GM12865 (cell line): ENCODE measurements at regions not wholly inside any gene's neighbourhood (a gene's known extent, or its start where the extent isn't known, plus 50 kb on each side); places are given as distances from the start of the nearest gene placed in this dataset.

Experiments used
- DNase-seq: peaks from one replicate; pipeline ENCODE4 v3.0.0; 2010; ENCODE audit warnings: low read depth
- H3K4me3 ChIP-seq: 2 replicates; pipeline ENCODE4 v1.5.1; 2011; ENCODE audit warnings: mild to moderate bottlenecking, low read depth, low read length, control low read depth
- TF ChIP-seq, protein P1 (sequence below): IDR thresholded peaks from 2 replicates; pipeline ENCODE4 v1.5.1; 2011; ENCODE audit warnings: low read length, control low read depth, low read depth, inconsistent platforms; ENCODE audit not compliant: insufficient read depth; ENCODE audit errors: missing control alignments

DNA sequence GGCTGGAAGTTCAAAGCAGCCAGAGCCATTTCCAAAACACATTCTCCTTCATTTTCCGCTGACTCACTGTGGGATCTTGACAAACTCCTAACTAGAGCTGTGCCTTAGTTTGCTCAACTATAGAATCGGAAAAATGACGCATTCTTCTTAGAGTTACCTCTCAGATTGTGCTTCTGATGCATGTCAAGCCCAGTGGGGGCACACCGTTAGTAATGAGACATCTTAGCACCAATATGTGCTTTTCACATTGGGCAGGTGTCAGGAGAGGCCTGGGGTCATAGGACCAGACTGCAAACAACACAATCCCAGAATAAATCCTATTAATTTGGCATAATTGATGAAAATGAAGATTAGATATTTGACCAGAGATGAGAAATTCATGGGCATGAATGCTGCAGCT lies 71.3 kb upstream of the UBE3A start:
- TF ChIP-seq, protein P1, sequence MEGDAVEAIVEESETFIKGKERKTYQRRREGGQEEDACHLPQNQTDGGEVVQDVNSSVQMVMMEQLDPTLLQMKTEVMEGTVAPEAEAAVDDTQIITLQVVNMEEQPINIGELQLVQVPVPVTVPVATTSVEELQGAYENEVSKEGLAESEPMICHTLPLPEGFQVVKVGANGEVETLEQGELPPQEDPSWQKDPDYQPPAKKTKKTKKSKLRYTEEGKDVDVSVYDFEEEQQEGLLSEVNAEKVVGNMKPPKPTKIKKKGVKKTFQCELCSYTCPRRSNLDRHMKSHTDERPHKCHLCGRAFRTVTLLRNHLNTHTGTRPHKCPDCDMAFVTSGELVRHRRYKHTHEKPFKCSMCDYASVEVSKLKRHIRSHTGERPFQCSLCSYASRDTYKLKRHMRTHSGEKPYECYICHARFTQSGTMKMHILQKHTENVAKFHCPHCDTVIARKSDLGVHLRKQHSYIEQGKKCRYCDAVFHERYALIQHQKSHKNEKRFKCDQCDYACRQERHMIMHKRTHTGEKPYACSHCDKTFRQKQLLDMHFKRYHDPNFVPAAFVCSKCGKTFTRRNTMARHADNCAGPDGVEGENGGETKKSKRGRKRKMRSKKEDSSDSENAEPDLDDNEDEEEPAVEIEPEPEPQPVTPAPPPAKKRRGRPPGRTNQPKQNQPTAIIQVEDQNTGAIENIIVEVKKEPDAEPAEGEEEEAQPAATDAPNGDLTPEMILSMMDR: no peak
- DNase-seq: no peak

DNA sequence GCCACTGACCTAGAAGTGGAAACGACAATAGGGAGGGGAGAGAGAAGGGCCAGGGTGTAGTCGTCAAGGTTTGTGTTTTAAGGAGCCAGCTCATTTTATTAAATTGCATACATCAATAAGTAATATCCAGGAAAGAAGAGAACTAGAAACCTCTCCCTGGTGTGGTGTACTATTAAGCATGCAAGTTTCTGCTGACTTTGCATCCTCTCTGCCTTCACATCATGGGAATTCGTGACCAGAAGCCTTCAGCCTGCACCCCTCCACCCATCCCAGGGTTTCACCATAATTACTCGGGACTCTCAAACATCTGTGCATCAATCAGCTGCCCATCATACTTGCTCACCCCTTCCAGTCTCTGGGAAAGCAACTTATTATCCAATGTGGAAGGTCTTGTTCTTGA lies 70.9 kb upstream of the UBE3A start:
- TF ChIP-seq, protein P1: no peak
- no peak overlapping the region for H3K4me3 ChIP-seq
- no peak for DNase-seq

More for the DNA sequence above, 71.3 kb upstream of the UBE3A start:
- no peak overlapping the region for H3K4me3 ChIP-seq

DNA sequence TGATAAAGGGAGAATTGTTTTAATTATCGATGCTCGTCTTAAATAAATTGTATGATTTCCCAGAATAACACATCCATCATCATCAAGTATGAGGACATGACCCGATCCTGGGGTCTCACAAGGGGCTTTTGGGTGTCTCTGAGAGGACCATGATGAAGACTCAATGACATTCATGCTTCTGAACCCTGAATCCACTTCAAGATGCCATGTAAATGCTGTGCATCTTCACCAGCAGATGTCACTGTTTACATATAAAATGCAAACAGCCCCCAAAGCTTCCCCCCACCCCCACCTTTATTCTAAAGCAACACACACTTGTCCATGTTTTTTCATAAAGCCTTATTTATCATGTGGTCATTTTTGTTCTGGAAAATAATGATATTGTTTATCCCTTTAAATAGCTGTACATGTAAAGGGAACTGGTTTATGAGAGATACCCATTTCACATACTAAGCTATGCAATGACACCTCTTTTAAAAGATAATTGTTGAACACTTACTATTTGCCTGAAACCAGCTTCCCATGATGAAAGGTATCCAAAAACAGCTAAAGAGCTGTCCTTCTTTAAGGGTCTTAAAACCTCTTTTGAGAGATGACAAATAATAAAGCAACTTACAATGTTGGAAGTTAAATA lies 69.7 kb upstream of the UBE3A start:
- H3K4me3 ChIP-seq: no peak overlapping the region
- TF ChIP-seq, protein P1: peak; percentile 42
- DNase-seq: peak; percentile 12

GRCh38 chr15:25504307-25504706 lies 65.5 kb upstream of the UBE3A start:
- no peak for DNase-seq
- no peak overlapping the region for H3K4me3 ChIP-seq

GRCh38 chr15:25501828-25502446 lies 63.1 kb upstream of the UBE3A start:
- peak; percentile 13 for DNase-seq
- H3K4me3 ChIP-seq: no peak overlapping the region
- TF ChIP-seq, protein P1: peak; percentile 17

More at GRCh38 chr15:25504307-25504706, 65.5 kb upstream of the UBE3A start:
- TF ChIP-seq, protein P1: no peak

- TF ChIP-seq, protein P1: no peak
- no peak overlapping the region for H3K4me3 ChIP-seq
- DNase-seq: no peak
Observed at GRCh38 chr15:25498835-25499234, 60.0 kb upstream of the UBE3A start.
